GM12872 (cell line): ENCODE measurements at regions not wholly inside any gene's neighbourhood (a gene's known extent, or its start where the extent isn't known, plus 50 kb on each side); places are given as distances from the start of the nearest gene placed in this dataset.
A peak's percentile ranks its signal among the peaks of the same experiment; 100 is the strongest.

Source experiments
- TF ChIP-seq, protein P1 (sequence below): IDR thresholded peaks from 3 replicates; pipeline ENCODE4 v1.5.1; 2011; ENCODE audit warnings: low read depth, mild to moderate bottlenecking, low read length, moderate library complexity; ENCODE audit not compliant: insufficient read depth

DNA sequence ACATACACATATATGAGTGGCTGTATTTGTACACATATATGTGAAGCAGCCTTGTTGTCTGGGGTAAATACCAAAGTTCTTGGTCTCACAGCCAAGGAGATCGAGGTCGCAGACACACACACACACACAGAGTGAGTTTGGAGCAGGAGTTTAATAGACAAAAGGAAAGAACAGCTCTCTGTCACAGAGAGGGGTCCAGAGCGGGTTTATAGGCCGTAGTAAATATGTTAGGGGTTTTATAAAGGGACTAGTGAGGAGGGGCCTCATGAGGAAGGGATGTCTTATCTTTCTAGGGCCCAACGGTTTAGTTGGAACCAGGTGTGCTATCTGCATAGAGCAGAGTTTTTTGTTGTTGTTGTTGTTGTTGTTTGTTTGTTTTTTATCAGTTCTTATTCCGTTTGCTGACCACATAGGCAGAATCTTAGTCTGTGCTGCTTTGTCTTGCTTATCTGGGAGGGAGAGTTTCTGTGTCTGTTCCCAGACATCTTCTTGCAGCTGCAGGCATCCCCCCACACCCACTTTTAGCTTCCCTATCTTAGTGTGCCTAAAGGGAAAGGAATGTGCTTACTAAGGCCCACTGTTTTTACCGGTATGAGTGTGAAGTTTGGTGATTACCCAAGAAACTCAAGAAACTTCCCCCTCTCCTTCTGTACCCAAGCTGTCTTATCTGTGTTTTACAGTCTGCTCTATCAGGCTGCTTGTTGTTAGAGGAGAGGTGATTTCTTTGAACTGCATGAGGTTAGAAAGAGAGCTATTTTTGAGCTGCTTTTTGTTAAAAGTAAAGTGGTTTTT, 91.9 kb downstream of the TENT5D start:
- TF ChIP-seq, protein P1, sequence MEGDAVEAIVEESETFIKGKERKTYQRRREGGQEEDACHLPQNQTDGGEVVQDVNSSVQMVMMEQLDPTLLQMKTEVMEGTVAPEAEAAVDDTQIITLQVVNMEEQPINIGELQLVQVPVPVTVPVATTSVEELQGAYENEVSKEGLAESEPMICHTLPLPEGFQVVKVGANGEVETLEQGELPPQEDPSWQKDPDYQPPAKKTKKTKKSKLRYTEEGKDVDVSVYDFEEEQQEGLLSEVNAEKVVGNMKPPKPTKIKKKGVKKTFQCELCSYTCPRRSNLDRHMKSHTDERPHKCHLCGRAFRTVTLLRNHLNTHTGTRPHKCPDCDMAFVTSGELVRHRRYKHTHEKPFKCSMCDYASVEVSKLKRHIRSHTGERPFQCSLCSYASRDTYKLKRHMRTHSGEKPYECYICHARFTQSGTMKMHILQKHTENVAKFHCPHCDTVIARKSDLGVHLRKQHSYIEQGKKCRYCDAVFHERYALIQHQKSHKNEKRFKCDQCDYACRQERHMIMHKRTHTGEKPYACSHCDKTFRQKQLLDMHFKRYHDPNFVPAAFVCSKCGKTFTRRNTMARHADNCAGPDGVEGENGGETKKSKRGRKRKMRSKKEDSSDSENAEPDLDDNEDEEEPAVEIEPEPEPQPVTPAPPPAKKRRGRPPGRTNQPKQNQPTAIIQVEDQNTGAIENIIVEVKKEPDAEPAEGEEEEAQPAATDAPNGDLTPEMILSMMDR: no peak

DNA sequence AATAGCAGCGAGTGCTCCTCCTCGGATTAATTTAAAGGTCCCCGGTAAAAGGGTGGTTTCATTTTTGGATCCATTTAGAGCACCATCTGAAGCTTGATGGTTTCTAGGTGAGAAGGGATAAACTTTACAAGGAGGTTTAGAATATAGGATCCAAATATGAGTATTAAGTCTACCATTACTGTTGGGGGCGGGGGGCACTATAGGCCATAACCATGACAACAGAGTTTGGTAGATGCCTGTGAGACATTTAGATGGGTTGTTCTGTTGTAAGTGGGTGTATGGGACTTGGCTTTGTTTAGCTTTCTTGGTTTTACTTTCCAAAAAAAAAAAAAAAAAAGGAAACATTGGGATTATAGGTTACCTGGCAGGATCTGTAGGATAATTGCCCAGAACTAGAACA, 92.7 kb downstream of the TENT5D start:
- TF ChIP-seq, protein P1: no peak

DNA sequence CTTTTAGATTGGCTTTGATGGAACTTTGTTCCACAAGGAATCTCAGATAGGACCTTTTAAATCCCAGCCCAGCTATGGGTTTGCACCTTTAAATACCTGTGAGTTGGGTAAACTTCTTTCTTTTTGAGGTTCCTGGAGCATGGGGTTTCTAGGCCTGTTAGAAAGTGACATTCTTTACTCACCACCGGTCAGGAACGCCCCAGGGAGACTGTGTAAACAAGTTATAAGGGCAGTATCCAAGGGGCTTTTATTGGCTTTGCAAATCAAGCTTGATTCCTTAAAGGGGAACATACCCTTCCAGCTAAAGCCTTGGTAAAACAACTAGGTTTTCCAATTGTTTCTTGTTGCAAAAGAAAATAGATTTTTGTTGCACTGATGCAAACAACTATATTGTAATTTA, 93.4 kb downstream of the TENT5D start:
- TF ChIP-seq, protein P1: no peak

DNA sequence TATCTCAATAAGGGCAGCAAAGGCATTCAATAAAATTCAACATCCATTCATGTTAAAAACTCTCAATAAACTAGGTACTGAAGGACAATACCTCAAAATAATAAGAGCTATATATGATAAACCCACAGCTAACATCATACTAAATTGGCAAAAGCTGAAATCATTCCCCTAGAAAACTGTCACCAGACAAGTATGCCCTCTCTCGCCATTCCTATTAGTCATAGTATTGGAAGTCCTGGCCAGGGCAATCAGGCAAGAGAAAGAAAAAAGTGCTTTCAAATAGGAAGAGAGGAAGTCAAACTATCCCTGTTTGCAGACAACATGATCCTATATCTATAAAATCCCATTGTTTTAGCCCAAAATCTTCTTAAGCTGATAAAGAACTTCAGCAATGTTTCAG, 116.8 kb downstream of the TENT5D start:
- TF ChIP-seq, protein P1: no peak

DNA sequence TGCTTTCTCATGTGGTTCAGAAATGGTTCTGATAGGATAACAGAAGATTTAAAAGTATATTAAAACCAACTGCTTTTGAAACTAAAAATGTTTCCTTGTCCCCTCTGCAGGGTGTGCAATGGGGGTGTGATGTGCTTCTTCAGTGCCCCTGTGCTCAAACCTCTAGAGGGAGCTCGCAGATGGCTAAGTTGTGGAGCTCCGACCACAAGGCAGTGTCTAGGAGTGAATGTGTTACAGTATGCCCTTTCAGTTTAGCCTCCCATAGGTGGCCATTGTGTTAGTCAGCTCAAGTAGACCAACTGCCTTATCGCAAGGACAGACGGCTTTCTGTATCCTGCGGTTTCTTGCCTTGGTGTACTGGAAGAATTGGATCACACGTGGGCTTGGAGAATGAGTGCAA, 130.5 kb downstream of the TENT5D start:
- TF ChIP-seq, protein P1: peak; percentile 30; the same call in 1 of the 3 replicates

DNA sequence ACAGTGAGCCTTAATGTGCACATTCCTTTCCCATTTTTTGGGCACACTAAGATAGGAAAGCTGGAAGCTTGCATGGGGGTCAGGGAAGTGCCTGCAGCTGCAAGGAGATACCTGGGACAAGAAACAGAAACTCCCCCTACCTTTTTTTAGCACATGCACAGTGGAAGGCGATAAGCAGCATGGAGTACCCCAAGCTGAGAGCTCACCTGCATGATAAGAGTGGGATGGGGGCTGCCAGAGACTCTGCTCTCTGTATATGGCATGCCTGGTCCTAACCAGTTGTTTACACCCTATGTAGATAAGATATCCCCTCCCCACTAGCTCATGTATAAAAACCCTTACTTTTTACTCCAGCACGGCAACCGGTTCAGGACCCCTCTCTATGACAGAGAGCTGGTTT, 135.9 kb downstream of the TENT5D start:
- TF ChIP-seq, protein P1: no peak

DNA sequence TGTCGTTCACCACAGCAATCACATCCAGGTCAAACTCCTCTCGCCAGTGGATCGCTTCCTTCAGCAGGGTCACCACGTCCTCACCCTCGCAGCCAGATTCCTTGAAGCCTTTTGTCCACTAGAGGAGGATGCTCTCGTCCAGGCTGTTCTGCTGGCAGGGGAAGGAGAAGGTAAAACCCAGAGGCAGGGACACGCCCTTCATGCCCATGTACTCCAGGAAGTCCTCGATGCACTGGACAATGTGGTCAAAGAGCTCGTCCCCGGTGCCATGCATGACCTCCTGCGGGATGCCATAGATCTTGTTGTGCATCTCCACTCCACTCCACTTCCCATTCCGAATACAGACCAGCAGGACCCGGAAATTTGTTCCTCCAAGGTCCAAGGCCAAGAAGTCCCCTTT, 152.4 kb downstream of the TENT5D start:
- TF ChIP-seq, protein P1: no peak
